H4 (cell line): ENCODE measurements at regions not wholly inside any gene's neighbourhood (a gene's known extent, or its start where the extent isn't known, plus 50 kb on each side); places are given as distances from the start of the nearest gene placed in this dataset.
A peak's percentile ranks its signal among the peaks of the same experiment; 100 is the strongest.

Source experiments
- DNase-seq: peaks from one replicate; pipeline ENCODE4 v3.0.0-alpha.2; 2015; ENCODE audit warnings: low spot score

DNA sequence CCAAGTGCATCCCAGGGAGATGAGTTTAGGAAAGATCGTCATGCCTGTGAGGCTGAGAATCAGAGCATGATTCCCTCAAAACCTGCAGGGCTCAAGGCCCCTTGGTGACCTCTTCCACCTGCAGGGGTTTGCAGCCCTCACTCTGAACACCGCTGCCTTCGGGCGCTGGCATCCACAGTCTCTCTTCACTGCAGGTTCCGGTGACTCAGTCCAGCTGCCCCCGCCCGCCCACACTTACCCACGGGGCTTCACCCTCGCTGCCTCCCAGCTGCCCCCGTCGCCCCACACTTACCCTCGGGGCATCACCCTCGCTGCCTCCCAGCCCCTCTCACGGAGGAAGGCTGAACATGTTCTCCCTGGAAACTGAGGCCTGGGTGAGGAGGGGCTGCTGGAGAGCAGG, 277.1 kb downstream of the XXYLT1 start:
- DNase-seq, result no peak

DNA sequence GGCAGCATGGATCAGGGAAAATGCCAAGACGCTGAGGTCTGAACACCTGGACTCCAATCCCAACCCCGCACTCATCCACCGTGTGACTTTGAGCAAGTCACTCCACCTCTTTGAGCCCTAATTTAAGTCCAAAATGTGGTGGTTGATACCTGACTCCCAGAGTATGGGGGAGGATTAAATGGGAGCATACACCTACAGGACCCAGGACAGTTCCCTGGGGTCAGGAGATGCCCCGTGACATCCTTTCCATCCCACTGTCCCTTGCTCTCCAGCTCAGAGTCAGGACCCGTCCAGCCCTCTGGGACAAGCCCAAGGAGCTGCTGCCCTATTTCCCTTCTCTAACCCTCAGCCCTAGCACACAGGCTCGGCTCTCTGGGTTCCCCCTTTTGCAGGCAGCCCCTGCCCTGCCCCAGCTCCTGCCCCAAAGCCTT, 276.4 kb downstream of the XXYLT1 start:
- DNase-seq, result no peak

DNA sequence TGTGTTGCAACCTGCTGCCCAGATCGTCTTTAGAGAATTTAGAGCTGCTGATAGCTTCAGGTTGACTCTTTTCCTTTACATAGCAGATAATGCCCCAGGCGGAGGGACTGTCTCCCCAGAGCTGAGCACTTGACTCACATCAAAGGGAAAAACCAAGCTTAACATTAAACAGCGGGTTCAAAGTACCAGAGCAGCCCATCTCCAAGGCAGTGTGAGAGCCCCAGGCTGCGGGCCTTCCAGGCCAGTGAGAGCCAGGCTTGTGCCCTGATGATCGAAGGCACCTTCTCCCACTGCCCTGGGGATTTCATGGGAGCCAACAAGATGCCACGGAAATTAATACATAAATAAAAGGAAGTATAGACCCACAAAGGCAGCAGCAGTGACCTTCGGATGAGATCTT, 275.6 kb downstream of the XXYLT1 start:
- no peak for DNase-seq

DNA sequence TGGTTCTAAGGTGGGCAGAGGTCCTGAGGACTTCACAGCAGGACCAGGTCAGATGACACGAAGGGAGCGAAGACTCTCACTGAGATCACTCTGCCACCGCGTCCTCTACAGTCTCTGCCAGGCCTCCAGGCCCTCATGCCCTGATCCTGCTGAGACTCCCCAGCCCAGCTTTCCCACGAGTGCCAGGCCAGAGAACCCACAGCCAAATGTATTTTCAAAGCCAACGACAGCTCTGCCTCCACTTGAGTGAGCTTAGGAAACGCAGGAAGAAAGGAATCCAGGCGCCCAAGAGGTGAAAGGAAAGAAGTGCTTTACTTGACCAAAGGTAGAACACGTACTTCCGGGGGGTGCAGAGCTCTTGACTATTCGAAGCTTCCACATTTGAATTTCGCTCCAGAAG, 275.0 kb downstream of the XXYLT1 start:
- DNase-seq, result no peak

DNA sequence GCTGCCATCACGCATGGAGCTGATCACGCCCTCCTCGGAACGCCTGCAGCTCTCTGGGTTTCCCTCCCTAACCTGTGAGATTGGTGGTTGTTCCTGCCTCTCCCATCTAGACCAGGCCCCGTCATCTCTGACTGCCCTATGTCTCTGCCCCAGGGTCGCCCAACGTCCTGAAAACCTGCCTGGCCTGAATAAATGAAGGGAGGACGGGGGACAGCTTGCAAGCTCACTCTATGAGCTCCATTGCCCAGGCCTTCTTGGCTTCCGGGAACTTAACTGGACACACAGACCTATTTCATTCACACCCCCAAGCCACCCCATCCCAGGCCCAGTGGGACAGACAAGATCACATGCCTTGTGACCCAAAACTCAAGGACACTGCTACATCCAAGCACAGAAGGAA, 274.2 kb downstream of the XXYLT1 start:
- no peak for DNase-seq

DNA sequence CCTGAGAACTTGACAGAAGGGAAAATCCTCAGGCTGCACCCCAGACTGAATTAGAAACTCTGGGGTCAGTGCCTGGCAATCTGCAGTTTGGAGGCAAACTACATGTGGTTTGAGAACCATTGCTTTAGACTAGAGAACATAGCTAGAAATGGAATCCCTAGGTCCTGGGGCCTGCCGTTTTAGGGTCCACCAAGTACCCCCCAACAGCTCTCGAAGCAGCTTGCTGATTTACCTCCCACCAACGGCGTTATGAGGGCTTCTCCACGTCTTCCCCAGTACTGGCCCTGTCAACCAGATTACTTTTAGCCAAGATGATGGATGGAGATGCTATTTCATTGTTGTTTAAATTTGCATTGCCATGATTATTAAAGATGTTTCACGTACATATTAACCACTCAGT, 272.5 kb downstream of the XXYLT1 start:
- DNase-seq, result no peak

DNA sequence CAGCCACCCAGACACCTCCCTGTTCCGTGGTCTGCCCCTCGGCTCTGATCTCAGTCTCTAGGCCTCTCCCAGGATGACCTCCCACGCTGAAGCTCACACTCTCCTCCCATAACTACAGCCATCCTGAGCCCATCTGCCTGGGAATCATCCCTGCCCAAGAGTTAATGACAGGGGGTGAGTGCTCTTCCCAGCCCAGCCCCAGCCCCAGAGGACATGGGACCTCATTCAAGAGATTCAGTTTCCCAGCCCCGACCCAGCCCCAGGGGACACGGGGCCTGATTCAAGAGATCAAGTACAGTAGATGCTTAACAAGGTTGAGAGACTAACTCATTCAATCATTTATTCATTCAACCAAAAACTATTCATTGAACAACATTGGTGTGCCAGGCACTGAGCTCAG, 272.0 kb downstream of the XXYLT1 start:
- DNase-seq, result no peak

DNA sequence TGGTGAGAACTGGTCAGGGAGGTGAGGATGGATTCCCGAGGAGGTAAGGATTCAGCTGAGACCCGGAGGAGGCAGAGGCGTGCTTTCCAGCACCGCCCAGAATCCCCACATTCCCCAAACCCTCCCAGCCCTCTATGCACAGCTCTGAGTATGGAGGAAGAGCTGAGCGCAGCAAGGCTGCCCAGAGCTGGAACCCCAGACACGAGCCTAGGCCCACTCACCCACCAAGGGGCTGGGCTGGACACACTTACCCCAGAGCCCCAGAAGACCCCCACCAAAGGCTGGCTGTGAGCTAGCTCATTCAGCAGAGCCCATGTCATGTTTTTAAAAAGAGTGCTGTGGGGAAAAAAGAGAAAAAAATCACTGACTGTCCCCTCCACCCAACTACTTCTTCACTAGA, 271.5 kb downstream of the XXYLT1 start:
- DNase-seq, result no peak

DNA sequence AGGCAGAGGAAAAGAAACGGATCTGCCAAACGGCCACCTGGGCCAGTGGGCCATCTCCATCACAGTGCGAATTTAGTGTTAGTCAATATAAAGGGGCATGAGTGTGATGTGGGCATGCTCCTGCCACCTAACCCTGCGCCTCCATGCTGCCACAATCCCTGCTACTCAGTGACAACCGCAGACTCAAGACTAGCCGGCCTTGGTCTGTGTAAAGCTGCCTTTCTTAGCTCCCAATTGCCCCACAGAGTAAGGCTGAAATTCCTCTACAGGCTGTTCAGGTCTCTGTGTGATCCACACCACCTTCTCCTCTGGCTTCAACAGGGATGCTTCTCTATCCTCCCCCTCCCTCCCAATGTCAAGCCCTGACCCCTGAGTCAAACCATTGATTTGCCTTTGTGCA, 269.7 kb downstream of the XXYLT1 start:
- no peak for DNase-seq

DNA sequence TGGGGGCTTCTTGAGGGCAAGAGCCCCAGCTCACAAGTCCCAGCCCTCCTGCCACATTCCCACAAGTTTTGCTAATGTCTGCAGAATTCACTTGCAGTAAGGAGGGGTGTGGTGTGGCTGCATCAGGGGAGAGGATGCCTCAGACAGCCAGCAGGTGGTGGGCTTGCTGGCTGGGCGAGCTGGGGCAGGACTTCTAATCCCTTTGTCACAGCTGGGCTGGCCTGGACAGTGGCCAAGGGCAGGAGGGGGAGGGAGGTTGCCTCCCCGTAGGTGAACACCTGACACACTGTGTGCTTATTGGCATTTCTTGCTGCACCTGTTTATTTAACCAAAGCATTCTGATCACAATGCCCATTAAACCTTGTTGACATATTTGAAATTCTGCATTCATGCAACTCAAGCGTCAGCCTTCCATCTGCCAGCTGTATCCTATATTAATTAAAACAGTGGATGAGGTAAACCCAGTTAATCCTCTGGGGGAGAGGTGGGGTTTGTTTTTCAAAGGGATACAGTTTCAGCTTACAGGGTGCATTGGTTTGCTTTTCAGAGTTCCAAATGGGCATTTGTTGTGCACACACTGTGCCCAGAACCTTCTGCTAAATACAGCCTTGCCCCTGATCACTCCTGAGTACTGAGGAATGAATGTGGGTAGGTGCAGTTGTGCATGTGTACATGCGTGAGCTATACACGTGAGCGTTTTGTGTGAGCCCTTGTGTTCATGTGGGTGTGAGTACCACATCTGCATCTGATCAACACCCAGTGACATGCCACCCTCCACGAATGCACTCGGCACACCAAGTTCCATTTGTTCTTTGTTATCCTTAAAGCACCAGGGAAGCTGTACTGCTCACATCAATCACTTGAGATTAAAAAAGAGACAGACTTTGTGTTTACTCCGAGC, 268.7 kb downstream of the XXYLT1 start:
- DNase-seq, result peak; percentile 72

DNA sequence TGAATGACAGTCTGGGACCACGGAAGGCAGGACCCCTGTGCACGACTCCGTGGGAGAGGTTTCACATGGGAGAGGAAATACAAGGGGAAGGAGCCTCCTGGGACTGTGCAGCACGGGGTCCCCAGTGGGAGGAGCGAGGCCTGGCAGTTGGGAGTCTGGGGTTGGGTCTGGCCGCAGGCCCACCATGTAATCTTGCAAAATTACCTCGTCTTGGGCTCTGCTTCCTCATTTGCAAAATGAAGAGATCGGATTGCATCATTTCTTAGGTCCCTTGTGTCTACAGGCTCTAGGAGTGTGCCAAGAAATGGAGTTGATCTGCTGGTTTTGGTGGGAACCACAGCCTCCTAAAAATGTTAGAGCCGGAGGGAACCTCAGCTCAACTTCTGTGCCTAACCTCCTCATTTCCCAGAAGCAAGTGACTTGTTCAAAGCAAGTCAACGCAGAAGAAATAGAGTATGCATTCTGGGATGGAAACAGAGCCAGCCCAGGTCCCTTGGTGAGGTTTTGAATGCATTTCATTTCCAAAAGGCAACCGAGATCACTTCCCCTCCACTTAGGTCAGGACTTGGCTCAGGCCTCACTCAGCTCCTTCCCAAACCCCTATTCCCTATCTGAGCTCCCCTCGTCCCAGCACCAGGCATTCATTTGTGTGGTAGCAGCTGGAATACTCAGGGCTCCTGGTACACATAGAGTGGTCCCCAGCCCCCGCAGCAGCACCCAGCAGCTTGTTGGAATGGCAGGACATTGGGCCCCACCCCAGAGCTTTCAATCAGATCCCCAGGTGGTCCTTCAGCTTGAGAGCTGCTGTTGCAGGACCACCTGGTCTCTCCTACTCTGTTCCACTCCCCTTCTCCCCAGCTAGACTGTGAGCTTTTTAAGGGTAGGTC, 267.7 kb downstream of the XXYLT1 start:
- DNase-seq, result no peak

DNA sequence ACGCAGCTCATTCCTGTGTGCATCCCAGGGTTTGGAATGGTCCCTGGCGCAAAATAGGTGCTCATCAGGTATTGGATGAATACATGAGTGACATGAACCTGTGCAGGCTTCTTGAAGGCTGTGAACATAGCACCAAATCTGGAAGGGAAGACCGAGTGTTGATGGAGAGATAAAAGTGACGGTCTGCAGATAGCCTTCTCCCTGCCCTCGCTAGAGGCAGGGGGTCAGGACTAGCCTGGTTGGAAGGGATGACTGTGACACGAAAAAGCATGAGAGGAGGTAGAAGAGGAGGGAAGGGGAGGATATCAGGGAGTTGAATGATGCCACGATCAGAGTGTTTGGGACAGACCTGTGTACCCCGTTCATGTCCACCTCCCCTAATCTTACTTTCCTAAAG, 267.1 kb downstream of the XXYLT1 start:
- DNase-seq, result no peak

DNA sequence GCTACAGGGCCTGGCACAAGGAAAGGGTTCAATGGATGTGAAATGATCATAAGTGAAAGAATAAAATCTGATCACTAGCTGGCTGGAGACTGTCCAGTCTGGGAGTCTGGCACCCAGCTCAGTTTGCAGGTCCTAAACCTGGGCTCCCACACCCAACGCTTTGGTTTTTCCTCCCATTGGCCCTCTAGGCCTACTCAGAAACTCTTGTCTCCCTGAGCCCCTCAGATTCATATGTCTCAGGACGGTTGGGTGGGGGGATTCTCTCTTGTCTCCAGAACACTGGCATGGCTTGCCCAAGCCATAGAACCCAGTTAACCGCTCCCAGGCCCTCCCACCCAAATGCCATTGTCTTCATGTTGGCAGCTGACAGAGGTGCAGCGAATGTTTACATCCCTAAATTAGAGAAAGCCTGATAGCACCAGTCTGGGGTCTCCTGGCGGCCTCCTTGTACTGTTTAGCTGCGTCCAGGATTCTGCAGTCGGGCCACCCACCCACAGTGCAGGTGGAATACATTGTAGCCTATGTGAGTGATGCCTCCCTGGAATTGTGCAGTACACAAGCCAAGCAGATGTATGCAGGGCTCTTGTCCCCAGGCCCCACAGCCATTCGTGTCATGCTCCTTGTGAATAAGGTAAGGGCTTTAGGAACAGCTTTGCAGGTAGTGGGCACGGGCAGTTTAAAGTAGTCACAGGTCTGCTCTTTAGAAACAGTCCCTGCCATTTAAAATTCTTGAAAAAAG, 266.3 kb downstream of the XXYLT1 start:
- DNase-seq, result no peak

DNA sequence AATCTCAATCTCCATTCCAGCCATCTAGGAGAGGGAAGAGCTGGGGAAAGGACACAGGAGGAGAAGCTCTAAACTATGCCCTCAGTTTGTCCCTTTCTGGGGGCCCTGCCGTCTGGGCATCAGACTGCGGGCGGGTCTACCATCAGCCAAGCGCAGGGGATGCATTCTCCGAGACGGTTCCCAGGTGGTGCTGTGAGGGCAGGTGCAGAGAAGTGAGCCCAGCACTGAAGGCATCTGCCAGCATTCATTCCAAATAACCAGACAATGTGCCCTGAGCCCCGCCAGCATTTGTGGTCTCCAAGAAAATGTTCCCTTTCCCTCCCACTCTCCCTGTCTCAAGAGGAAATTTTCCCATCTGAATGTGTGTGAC, 265.7 kb downstream of the XXYLT1 start:
- DNase-seq, result no peak

DNA sequence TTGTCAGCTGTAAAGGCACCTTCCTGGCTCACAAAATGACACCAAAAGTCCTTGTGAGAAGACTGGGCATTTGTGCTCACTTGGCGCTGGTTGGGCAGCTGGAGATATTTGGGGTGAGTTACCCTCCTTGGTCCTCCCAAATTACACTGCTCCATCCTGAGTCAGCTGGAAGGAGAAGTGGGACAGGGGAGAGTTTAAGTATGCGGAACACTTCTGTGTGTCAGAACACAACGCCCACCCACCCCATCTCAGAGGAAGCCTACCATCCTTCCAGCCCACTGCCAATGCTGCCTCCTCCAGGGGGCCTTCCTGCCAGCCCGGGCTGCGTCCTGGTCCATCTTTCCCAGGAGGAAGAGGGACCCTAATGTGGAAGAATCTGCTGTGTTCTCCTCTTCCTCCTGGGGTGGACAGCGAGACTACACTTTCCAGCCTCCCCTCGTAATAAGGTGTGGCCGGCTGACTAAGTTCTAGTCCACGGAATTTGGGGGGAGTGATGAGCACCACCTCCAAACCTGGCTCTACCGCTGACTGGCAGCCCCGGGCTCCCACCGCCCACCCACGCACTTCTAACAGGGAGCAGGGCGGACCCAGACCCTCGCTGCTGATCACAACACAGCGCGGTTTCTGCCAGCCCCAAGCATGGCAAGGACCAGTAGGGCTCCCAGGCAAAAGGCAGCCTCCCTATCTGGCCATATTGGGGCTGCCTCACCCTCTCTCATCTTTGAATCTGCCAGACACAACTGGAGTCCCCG, 265.0 kb downstream of the XXYLT1 start:
- DNase-seq, result no peak

DNA sequence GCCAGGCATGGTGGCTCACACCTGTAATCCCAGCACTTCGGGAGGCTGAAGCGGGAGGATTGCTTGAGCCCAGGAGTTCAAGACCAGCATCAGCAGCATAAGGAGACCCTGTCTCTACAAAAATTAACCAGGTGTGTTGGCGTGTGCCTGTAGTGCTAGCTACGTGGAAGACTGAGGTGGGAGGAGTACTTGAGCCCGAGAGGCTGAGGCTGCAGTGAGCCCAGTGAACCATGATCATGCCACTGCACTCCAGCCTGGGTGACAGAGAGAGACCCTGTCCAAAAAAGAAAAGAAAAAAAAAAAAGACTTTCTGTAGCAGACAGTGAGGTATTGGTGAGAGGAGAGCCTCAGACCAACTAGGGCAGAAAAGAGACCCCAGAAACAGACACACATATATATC, 263.8 kb downstream of the XXYLT1 start:
- no peak for DNase-seq

DNA sequence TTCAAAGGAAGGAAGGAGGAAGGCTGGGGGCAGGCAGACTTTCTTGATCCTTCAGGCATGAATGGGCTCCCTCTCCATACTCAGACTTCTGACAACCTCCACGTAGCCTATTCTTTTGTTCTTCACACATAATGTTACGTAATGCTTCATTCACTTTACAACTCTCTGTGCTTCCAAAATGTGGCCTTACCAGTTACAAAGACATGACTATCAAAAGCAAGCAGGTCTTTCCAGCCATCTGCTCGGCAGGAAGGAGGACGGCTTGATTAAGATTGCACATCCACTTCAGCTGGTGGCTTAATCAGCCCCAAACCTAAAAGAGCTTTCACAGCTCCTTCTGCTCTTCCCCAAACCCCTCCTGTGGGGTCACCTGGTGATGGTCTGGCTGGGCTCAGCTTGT, 263.2 kb downstream of the XXYLT1 start:
- DNase-seq, result no peak

DNA sequence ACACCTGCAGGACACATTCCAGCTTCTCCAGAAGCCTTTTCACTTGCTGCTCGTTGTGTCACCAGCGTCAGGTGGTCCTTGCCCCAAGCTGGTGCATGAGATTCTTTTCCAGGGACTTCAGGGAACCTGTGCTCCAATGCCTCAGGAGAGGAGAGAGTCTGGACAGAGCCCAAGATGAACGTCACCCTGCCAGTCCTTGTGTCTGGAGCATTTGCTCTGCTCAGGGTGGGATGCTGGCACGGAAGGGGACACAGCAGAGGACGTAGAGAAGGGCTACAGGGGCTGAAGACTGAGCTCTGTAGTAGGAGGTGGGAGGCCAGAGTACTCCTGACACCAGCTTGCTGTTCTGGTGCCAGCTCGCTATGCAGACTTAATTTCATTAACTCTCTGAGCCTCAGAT, 262.1 kb downstream of the XXYLT1 start:
- no peak for DNase-seq

DNA sequence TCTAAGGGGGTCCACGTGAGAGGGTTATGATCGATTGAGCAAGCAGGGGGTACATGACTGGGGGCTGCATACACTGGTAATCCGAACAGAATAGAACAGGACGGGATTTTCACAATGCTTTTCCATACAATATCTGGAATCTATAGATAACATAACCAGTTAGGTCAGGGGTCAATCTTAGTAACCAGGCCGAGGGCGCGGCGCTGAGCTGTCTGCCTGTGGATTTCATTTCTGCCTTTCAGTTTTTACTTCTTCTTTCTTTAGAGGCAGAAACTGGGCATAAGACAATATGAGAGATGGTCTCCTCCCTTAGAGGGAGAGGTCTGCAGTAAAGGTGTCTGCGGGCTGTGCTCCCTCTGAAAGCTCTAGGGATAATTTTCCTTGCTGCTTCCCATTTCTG, 261.3 kb downstream of the XXYLT1 start:
- no peak for DNase-seq

DNA sequence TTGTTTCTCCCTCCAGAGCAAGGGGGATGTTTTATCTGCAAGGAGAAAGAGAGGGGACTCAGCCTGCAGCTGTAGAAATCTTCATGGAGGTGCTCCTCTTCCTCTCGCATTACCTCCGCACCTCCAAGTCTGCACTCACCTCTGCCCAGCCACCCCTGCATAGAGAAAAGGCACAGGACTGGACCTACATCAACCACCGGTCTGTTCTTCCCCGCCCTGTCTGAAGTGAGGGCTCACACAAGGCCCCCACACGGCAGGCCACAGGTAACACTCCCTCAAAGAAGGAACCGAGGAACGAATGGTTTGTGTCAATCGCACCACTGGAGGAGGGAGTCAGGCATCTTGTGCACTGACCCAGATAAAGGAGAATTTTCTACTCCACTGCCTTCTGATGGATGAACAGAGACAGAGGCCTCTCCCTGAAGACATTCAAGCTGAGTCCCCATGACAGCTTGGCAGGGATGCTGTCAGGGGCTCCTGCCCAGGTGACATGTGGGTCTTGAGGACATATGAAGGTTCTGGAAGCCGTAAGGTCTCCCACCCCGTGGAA, 260.3 kb downstream of the XXYLT1 start:
- DNase-seq, result no peak

DNA sequence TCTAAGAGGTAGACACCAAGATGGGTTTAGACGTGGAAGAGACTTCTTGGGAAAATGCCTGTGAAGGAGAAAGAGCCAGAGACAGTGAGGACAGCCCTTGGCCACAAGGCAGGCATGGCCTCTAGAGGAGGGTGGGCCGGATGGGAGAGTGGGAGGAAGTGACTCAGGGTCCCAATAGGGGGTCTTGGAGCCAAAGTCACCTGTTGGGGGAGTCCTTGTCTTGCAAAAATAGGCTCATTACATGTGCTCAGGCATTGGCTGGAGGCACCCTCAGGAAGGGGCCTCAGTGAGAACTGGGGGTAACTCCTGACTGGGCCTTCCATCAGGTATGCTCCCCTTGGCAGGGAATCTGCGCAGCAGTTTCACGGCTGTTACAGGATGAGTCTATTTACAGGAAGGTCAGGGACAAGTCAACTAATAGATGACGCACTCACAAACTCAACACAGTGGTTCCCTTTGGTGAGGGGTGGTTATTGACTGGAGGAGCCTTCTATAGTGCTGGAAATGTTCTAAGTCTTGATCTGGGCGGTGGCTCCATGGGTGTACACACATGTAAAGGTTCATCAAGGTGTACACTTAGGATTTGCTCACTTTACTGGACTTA, 259.6 kb downstream of the XXYLT1 start:
- DNase-seq, result no peak
